ENCODE measurements at regions not wholly inside any gene's neighbourhood (a gene's known extent, or its start where the extent isn't known, plus 50 kb on each side); places are given as distances from the start of the nearest gene placed in this dataset.

GRCh38 chr5:34563931-34564709 lies 92.0 kb upstream of the RAI14 start:
- no peak for DNase-seq

GRCh38 chr5:34564710-34565235 lies 91.4 kb upstream of the RAI14 start:
- DNase-seq: no peak

GRCh38 chr5:34570143-34570542 lies 86.0 kb upstream of the RAI14 start:
- DNase-seq: no peak

GRCh38 chr5:34570721-34571676 lies 85.1 kb upstream of the RAI14 start:
- no peak for DNase-seq

GRCh38 chr5:34571677-34572041 lies 84.5 kb upstream of the RAI14 start:
- no peak for DNase-seq

- no peak for DNase-seq
Measured at GRCh38 chr5:34574936-34575467, 81.1 kb upstream of the RAI14 start.

GRCh38 chr5:34576891-34577666 lies 79.0 kb upstream of the RAI14 start:
- DNase-seq: no peak

- DNase-seq: no peak
Measured at GRCh38 chr5:34578962-34579361, 77.2 kb upstream of the RAI14 start.

- DNase-seq: no peak
Measured at GRCh38 chr5:34580983-34581382, 75.1 kb upstream of the RAI14 start.

GRCh38 chr5:34582371-34582770 lies 73.8 kb upstream of the RAI14 start:
- peak; percentile 31 for DNase-seq

GRCh38 chr5:34583167-34583566 lies 73.0 kb upstream of the RAI14 start:
- no peak for DNase-seq

- peak; percentile 36 for DNase-seq
Measured at GRCh38 chr5:34584165-34584564, 72.0 kb upstream of the RAI14 start.

GRCh38 chr5:34585601-34586104 lies 70.5 kb upstream of the RAI14 start:
- DNase-seq: no peak

- no peak for DNase-seq
Measured at GRCh38 chr5:34586117-34586885, 69.8 kb upstream of the RAI14 start.

GRCh38 chr5:34587355-34588241 lies 68.5 kb upstream of the RAI14 start:
- DNase-seq: no peak

GRCh38 chr5:34589832-34590231 lies 66.3 kb upstream of the RAI14 start:
- no peak for DNase-seq

GRCh38 chr5:34591723-34592122 lies 64.4 kb upstream of the RAI14 start:
- peak; percentile 30 for DNase-seq

- DNase-seq: no peak
Measured at GRCh38 chr5:34597034-34598027, 58.8 kb upstream of the RAI14 start.

- DNase-seq: no peak
Measured at GRCh38 chr5:34598177-34598794, 57.8 kb upstream of the RAI14 start.
